ENCODE measurements at regions not wholly inside any gene's neighbourhood (a gene's known extent, or its start where the extent isn't known, plus 50 kb on each side); places are given as distances from the start of the nearest gene placed in this dataset.
"Not testable (repeated sequence)": the region's sequence is repeated elsewhere in the genome, so short reads cannot be mapped to it uniquely, and the experiment has no call there.

DNA sequence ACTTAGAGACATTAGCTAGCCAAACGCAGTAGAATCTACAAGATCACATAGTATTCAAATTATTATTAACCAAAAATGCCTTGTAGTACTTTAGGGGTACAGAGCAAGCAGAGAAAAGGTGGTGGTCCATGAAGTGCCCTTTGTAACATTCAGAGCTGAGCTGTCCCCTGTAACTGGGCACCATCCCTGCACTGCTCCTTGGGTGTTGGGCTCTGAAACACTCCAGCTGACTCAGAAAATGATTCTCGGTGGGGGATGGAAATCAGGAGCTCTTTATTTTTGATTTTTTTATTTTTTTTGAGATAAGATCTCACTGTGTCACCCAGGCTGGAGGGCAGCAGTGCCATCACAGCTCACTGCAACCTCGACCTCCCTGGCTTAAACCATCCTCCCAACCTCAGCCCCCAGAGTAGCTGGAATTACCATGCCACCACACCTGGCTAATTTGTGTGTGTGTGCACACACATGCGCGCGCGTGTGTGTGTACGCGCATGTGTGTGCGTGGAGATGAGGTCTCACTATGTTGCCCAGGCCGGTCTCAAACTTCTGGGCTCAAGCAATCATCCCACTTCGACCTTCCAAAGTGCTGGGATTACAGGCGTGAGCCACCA, 342.6 kb downstream of the BCL2L11 start:
- TF ChIP-seq EZH2 (IDR thresholded peaks at IDR 0.05; ENCODE audit: insufficient read depth, poor library complexity, severe bottlenecking); EZH2phosphoT487 (IDR thresholded peaks at IDR 0.05; ENCODE audit: insufficient read depth, low read depth): not testable (repeated sequence)

All from GM23248 (cell line).